ENCODE measurements at regions not wholly inside any gene's neighbourhood (a gene's known extent, or its start where the extent isn't known, plus 50 kb on each side); places are given as distances from the start of the nearest gene placed in this dataset.

DNA sequence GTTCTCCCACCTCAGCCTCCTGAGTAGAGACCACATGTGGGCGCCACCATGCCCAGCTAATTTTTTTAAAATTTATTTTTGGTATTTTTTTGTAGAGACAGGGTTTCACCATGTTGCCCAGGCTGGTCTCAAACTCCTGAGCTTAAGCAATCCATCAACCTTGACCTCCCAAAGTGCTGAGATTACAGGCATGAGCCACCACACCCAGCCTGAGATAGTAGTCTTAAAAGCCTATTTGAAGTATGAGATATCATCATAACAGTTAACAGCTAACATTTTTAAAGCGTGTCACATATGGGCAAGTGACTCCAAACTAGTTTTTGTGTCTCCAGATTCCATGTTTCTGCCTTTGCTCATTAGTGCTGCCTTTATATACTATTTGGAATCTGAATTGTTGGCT, 74.6 kb upstream of the WSCD2 start:
- Mint-ChIP-seq H3K27ac (ENCODE audit: unreplicated experiment) (no peak overlapping the region), H3K4me3 (ENCODE audit: unreplicated experiment) (no peak overlapping the region), H3K36me3 (ENCODE audit: low read depth) (no peaks in the 10 kb centered on the region), H3K4me1 (ENCODE audit: low read depth) (no peaks in the 10 kb centered on the region), H3K9me3 (ENCODE audit: low read depth) (no peaks in the 10 kb centered on the region), H3K27me3 (ENCODE audit: low read depth) (peaks cover 20% of the 10 kb centered on the region)
- TF ChIP-seq CTCF (IDR thresholded peaks at IDR 0.05) = no peak
- no peak for DNase-seq (ENCODE audit: low spot score)

DNA sequence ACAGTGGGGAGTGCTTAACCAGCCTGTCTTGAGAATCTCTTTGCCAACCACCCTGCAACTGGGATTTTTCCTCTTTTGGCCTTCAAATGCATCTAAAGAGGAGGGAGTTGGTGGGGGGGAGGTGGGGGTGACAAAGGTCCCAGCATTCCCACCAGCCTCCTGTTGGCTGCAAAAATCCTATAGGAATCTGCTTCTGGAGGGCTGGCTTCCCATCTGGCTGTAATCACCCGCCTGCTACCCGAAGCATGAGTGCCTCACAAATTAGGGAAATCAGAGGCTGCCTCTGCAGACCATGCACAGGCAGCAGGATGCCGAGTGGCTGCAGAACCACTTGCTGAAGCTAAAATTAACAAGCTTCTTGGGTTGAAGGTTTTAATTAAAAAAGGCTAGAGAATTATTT, 73.9 kb upstream of the WSCD2 start:
- peaks cover 20% of the 10 kb centered on the region for H3K27me3 Mint-ChIP-seq (ENCODE audit: low read depth)
- no peak overlapping the region for H3K27ac Mint-ChIP-seq (ENCODE audit: unreplicated experiment)
- no peak for DNase-seq (ENCODE audit: low spot score)
- TF ChIP-seq CTCF (IDR thresholded peaks at IDR 0.05) = no peak
- H3K9me3 Mint-ChIP-seq (ENCODE audit: low read depth) = no peaks in the 10 kb centered on the region
- no peaks in the 10 kb centered on the region for H3K36me3 Mint-ChIP-seq (ENCODE audit: low read depth)
- no peak overlapping the region for H3K4me3 Mint-ChIP-seq (ENCODE audit: unreplicated experiment)
- H3K4me1 Mint-ChIP-seq (ENCODE audit: low read depth) = no peaks in the 10 kb centered on the region

GRCh38 chr12:108060067-108060466, 69.0 kb upstream of the WSCD2 start:
- H3K27me3 Mint-ChIP-seq (ENCODE audit: low read depth) = peaks cover 14% of the 10 kb centered on the region
- no peaks in the 10 kb centered on the region for H3K4me1 Mint-ChIP-seq (ENCODE audit: low read depth)
- no peak for DNase-seq (ENCODE audit: low spot score)
- no peaks in the 10 kb centered on the region for H3K36me3 Mint-ChIP-seq (ENCODE audit: low read depth)
- no peaks in the 10 kb centered on the region for H3K9me3 Mint-ChIP-seq (ENCODE audit: low read depth)
- no peak overlapping the region for H3K27ac Mint-ChIP-seq (ENCODE audit: unreplicated experiment)
- no peak overlapping the region for H3K4me3 Mint-ChIP-seq (ENCODE audit: unreplicated experiment)
- TF ChIP-seq CTCF (IDR thresholded peaks at IDR 0.05) = no peak

- no peak overlapping the region for H3K27ac Mint-ChIP-seq (ENCODE audit: unreplicated experiment)
- H3K27me3 Mint-ChIP-seq (ENCODE audit: low read depth) = peaks cover 11% of the 10 kb centered on the region
- H3K4me3 Mint-ChIP-seq (ENCODE audit: unreplicated experiment) = no peak overlapping the region
- H3K4me1 Mint-ChIP-seq (ENCODE audit: low read depth) = no peaks in the 10 kb centered on the region
- no peaks in the 10 kb centered on the region for H3K36me3 Mint-ChIP-seq (ENCODE audit: low read depth)
- TF ChIP-seq CTCF (IDR thresholded peaks at IDR 0.05) = no peak
- no peaks in the 10 kb centered on the region for H3K9me3 Mint-ChIP-seq (ENCODE audit: low read depth)
- no peak for DNase-seq (ENCODE audit: low spot score)
Observed at GRCh38 chr12:108060903-108061302, 68.2 kb upstream of the WSCD2 start.

DNA sequence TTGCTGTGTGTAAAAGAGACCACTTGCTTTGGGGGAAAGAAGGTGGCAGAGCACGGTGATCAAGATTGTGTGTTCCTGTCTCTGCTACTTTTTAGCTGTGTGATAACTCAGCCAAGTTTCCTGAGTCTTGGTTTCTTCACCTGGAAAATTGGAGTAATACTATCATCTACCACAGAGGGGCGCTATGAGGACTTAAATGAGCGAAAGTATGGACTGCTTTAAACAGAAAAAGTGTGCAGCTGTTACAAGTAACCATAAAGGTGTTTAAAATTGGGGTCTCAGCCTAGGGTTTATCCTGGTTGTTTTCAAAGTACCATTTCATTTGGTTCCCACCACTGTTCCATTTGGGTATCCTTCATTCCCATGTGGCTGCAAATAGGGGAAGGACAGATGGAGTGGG, 65.9 kb upstream of the WSCD2 start:
- H3K27ac Mint-ChIP-seq (ENCODE audit: unreplicated experiment) = no peak overlapping the region
- no peaks in the 10 kb centered on the region for H3K9me3 Mint-ChIP-seq (ENCODE audit: low read depth)
- TF ChIP-seq CTCF (IDR thresholded peaks at IDR 0.05) = peak; percentile 68
- DNase-seq (ENCODE audit: low spot score) = no peak
- no peak overlapping the region for H3K4me3 Mint-ChIP-seq (ENCODE audit: unreplicated experiment)
- H3K27me3 Mint-ChIP-seq (ENCODE audit: low read depth) = peaks cover under 1% of the 10 kb centered on the region
- H3K36me3 Mint-ChIP-seq (ENCODE audit: low read depth) = no peaks in the 10 kb centered on the region
- no peaks in the 10 kb centered on the region for H3K4me1 Mint-ChIP-seq (ENCODE audit: low read depth)

Data from chondrocyte (in vitro differentiated cells).